ENCODE measurements at regions not wholly inside any gene's neighbourhood (a gene's known extent, or its start where the extent isn't known, plus 50 kb on each side); places are given as distances from the start of the nearest gene placed in this dataset.

GRCh38 chr2:67880291-67880761 lies 182.5 kb downstream of the C1D start:
- ChIA-PET CTCF (interaction anchor here (1.0 kb wide), 1 partner anchor 9 kb away, joined by 3 read pairs; no protein-coding TSS in a partner anchor), POLR2A (no interaction called here)
- DNase-seq = no peak
- no peak for ATAC-seq
- no peak overlapping the region for H3K27ac Mint-ChIP-seq
- no peaks in the 10 kb centered on the region for H3K4me1 Mint-ChIP-seq (ENCODE audit: low read depth)
- no peak overlapping the region for H3K4me3 Mint-ChIP-seq
- TF ChIP-seq CTCF (IDR thresholded peaks at IDR 0.05) = no peak
- H3K27me3 Mint-ChIP-seq = peaks cover 6% of the 10 kb centered on the region
- intact Hi-C loops (cut with micrococcal nuclease) = no loop called here
- H3K36me3 Mint-ChIP-seq (ENCODE audit: low read depth) = no peaks in the 10 kb centered on the region
- no peaks in the 10 kb centered on the region for H3K9me3 Mint-ChIP-seq

GRCh38 chr2:67881816-67882215 lies 181.0 kb downstream of the C1D start:
- intact Hi-C loops (cut with micrococcal nuclease) = no loop called here
- Mint-ChIP-seq H3K36me3 (ENCODE audit: low read depth) (no peaks in the 10 kb centered on the region), H3K9me3 (no peaks in the 10 kb centered on the region), H3K27me3 (peaks cover 4% of the 10 kb centered on the region), H3K4me1 (ENCODE audit: low read depth) (no peaks in the 10 kb centered on the region), H3K4me3 (no peak overlapping the region), H3K27ac (no peak overlapping the region)
- TF ChIP-seq CTCF (IDR thresholded peaks at IDR 0.05) = no peak
- ChIA-PET POLR2A (no interaction called here), CTCF (no interaction called here)
- ATAC-seq = no peak
- no peak for DNase-seq

DNA sequence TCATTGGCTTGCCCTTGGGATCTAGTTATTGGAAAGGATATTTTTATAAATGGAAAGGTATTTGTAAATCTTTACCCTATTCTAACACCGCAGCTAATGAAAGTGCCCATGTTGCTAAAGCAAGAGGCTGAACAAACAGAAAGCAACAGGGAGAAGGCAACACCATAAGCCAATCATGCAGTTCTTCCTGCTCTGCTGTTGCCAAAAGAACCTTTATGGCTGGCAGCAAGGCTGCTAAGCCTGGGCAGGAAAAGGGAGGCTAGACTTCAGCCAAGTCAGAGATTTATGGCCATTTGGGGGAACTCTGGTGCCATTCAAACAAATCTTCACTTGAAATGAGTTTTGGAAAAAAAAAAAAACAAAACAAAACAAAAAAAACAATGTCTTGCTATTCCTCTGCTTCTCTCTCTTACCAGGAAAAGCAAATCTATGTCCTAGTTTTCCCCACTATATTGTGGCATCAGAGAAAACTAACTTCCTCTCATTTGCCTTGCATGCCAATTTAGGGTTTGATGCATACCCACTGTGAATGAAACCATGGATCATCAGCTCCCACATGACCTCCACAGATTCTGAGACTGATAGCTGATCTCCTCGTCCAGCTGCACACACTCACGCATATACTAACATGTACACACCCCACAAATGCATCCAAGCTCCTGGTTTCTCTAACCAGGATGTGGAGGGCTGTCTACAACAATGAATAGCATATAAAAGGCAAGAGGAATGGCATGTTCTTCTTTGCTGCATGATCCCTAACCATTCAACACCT lies 179.3 kb downstream of the C1D start:
- intact Hi-C loops (cut with micrococcal nuclease) = no loop called here
- H3K4me3 Mint-ChIP-seq = no peak overlapping the region
- no peaks in the 10 kb centered on the region for H3K36me3 Mint-ChIP-seq (ENCODE audit: low read depth)
- CTCF ChIA-PET = no interaction called here
- no peak for TF ChIP-seq CTCF (IDR thresholded peaks at IDR 0.05)
- H3K4me1 Mint-ChIP-seq (ENCODE audit: low read depth) = no peaks in the 10 kb centered on the region
- ATAC-seq = no peak
- H3K9me3 Mint-ChIP-seq = no peaks in the 10 kb centered on the region
- H3K27me3 Mint-ChIP-seq = peaks cover 4% of the 10 kb centered on the region
- DNase-seq = no peak
- no peak overlapping the region for H3K27ac Mint-ChIP-seq
- POLR2A ChIA-PET = interaction anchor here (0.6 kb wide), 1 partner anchor 1192 kb away, joined by 3 read pairs; no protein-coding TSS in a partner anchor

DNA sequence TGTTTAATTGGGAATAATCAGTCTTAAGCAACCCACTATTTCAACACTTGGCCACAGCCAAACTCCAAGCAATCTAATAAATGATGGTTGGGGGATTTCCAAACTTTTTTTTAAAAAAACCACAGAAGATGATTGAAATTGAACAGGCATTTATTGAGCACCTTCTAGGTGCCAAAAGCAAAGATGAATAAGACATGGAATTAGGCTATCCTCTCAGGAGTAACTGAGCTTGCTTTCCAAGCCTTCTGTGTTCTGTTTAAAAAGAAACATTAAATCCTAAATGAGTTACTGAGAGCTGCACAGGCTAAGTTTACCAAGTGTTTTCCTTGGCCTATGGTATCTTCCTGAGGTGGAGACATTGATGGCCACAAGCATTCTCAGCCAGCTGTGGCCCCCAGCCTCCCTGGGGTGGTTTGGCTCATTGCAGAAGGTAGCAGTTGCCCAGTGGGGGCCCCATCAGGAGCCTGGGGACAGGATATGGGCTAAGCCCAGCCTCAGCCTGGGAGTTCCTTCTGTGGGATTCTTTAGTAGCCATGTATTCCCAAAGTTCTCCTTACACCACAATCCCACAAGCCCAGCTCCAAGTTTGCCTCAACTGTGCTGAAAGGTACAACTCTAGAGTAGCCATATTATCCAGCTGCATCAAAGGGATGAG lies 174.3 kb downstream of the C1D start:
- ATAC-seq = no peak
- DNase-seq = no peak
- no peak for TF ChIP-seq CTCF (IDR thresholded peaks at IDR 0.05)
- H3K36me3 Mint-ChIP-seq (ENCODE audit: low read depth) = no peaks in the 10 kb centered on the region
- no peaks in the 10 kb centered on the region for H3K4me1 Mint-ChIP-seq (ENCODE audit: low read depth)
- H3K27ac Mint-ChIP-seq = no peak overlapping the region
- no peak overlapping the region for H3K4me3 Mint-ChIP-seq
- no peaks in the 10 kb centered on the region for H3K27me3 Mint-ChIP-seq
- CTCF ChIA-PET = no interaction called here
- intact Hi-C loops (cut with micrococcal nuclease) = no loop called here
- no peaks in the 10 kb centered on the region for H3K9me3 Mint-ChIP-seq
- POLR2A ChIA-PET = no interaction called here

DNA sequence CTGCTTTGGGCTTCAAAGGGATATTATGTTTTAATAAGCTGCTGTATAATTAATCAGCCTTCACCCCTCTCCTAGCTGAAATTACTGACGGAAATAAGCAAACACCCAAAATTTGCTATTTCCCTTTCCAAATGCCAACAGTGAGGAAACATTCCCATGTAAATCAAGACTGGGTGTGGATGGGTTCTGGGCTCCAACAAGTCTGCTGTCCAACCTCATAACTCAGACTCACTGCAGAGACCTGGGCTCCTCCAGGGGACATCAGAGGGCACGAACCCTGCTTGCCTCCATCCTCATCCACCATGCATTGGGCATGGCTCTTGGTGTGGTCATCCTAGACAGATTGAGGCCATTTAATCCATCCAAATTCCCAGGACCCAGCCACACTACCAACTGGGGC lies 173.7 kb downstream of the C1D start:
- no peak for DNase-seq
- TF ChIP-seq CTCF (IDR thresholded peaks at IDR 0.05) = no peak
- ATAC-seq = no peak
- intact Hi-C loops (cut with micrococcal nuclease) = no loop called here
- Mint-ChIP-seq H3K4me3 (no peak overlapping the region), H3K27me3 (peaks cover 3% of the 10 kb centered on the region), H3K36me3 (ENCODE audit: low read depth) (no peaks in the 10 kb centered on the region), H3K27ac (no peak overlapping the region), H3K9me3 (no peaks in the 10 kb centered on the region), H3K4me1 (ENCODE audit: low read depth) (no peaks in the 10 kb centered on the region)
- ChIA-PET CTCF (no interaction called here), POLR2A (no interaction called here)
